ENCODE measurements at regions not wholly inside any gene's neighbourhood (a gene's known extent, or its start where the extent isn't known, plus 50 kb on each side); places are given as distances from the start of the nearest gene placed in this dataset.

DNA sequence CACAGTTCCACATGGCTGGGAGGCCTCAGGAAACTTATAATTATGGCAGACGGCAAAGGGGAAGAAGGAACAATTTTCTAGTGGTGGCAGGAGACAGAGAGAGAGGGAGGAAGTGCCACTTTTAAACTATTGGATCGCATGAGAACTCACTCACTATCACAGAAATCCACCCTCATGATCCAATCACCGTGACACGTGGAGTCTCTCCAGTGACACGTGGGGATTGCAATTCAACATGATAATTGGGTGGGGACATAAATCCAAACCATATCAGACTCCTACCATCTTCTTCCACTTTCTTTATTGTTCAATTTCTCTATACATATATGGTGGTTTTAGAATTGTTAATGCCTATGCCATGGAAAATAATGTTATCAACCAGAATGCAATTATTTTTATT lies 103.7 kb upstream of the SYT1 start:
- Mint-ChIP-seq H3K27me3 (no peaks in the 10 kb centered on the region), H3K36me3 (no peaks in the 10 kb centered on the region), H3K4me1 (no peaks in the 10 kb centered on the region), H3K9me3 (peaks cover 5% of the 10 kb centered on the region), H3K4me3 (no peak overlapping the region), H3K27ac (no peak overlapping the region)
- no peak for DNase-seq (ENCODE audit: low spot score in 2 of 2)
- no peak for ATAC-seq (ENCODE audit: low read depth)

DNA sequence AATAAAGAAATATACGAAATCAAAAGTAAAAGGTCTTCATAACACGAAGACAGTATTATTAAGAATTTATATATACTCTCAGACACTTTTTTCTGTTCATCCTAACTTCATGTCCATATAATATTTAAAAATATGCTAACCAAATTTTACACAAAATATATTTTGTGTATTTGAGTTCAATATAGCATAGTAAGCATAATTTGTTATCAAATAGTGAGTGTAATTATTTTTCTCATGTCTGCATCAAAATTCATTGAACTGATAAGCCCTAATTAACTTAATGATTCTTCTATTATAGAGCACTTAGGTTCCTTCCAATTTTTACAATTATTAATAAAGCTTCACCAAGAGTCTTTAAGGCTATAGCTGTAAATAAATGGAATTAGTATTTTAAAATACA lies 99.7 kb upstream of the SYT1 start:
- ATAC-seq (ENCODE audit: low read depth): no peak
- Mint-ChIP-seq H3K27me3 (no peaks in the 10 kb centered on the region), H3K9me3 (peaks cover 4% of the 10 kb centered on the region), H3K27ac (no peak overlapping the region), H3K4me1 (no peaks in the 10 kb centered on the region), H3K4me3 (no peak overlapping the region), H3K36me3 (no peaks in the 10 kb centered on the region)
- DNase-seq (ENCODE audit: low spot score in 2 of 2): no peak

DNA sequence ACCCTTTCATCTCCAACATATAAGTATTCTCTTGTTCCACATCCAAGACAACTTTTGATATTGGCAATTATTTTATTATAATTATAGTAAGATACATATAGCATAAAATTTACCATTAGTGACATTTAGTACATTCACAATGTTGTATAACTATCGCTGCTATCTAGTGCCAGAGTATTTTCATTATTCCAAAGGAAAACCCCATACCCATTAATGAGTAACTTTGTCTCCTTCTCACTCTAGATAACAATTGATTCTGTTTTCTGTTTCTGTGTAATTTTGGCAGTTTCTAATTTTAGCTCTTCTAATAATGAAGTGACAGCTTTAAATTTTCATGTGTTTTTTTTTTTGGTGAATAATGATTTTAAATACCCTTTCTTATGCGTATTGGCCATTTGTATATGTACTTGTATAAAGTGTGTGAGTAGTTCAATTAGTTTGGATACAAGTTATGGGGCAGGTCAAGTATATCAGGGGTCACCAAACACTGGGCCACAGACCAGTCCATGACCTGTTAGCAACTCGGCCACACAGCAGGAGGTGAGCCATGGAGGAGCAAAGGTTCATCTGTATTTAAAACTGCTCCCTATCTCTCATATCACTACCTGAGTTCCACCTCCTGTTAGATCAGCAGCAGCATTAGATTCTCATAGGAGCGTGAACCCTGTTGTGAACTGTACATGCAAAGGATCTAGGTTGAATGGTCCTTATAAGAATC lies 97.2 kb upstream of the SYT1 start:
- H3K4me3 Mint-ChIP-seq: no peak overlapping the region
- no peak for DNase-seq (ENCODE audit: low spot score in 2 of 2)
- no peak overlapping the region for H3K27ac Mint-ChIP-seq
- H3K9me3 Mint-ChIP-seq: peaks cover 3% of the 10 kb centered on the region
- no peaks in the 10 kb centered on the region for H3K27me3 Mint-ChIP-seq
- no peaks in the 10 kb centered on the region for H3K4me1 Mint-ChIP-seq
- H3K36me3 Mint-ChIP-seq: no peaks in the 10 kb centered on the region
- ATAC-seq (ENCODE audit: low read depth): no peak

DNA sequence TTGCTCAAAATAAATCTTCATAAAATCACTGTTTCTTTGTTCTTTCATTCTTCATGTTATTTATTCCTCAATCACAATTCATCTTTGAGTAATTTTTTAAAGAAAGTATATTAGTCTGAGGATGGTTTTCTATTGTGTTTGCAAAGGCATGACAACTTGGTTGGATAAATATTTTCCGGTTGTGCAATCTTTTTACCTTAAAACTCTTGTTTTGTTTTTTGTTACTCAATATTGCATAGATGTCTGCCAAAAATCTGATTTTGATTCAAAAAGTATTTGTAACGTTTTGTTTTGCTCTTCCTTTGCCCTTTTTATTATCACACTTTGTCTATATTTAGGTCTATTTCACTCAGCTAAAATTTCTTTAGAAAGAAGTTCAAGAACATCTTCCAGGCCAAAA lies 86.2 kb upstream of the SYT1 start:
- no peak for ATAC-seq (ENCODE audit: low read depth)
- Mint-ChIP-seq H3K27me3 (no peaks in the 10 kb centered on the region), H3K9me3 (no peaks in the 10 kb centered on the region), H3K4me1 (no peaks in the 10 kb centered on the region), H3K36me3 (no peaks in the 10 kb centered on the region), H3K4me3 (no peak overlapping the region), H3K27ac (no peak overlapping the region)
- no peak for DNase-seq (ENCODE audit: low spot score in 2 of 2)

DNA sequence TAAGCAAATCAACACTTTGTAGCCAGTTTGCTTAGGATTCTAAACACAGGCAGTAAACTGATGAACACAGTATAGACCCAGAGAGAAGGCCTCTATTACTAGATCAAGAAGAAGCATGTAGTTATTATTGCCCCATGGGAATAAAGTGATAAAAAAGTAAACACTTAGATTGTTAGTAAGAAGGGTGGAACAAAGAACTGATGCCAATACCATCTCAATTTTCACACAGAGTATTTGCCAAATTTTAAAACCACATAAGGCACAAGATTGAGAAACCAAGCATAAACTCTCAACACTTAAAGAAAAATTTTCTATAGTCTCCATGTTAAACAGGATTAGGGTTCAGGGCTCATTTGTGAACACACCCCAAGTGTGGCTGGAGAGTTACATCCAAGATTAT lies 77.0 kb upstream of the SYT1 start:
- Mint-ChIP-seq H3K27me3 (no peaks in the 10 kb centered on the region), H3K36me3 (no peaks in the 10 kb centered on the region)
- no peak for DNase-seq (ENCODE audit: low spot score in 2 of 2)

GRCh38 chr12:78790148-78790547 lies 74.4 kb upstream of the SYT1 start:
- ATAC-seq (ENCODE audit: low read depth) (no peak), DNase-seq (ENCODE audit: low spot score in 2 of 2) (no peak)
- H3K4me3 Mint-ChIP-seq: no peak overlapping the region
- peaks cover 3% of the 10 kb centered on the region for H3K9me3 Mint-ChIP-seq
- no peak overlapping the region for H3K27ac Mint-ChIP-seq
- no peaks in the 10 kb centered on the region for H3K36me3 Mint-ChIP-seq
- no peaks in the 10 kb centered on the region for H3K4me1 Mint-ChIP-seq
- H3K27me3 Mint-ChIP-seq: no peaks in the 10 kb centered on the region

More for the DNA sequence above, 77.0 kb upstream of the SYT1 start:
- Mint-ChIP-seq H3K9me3 (peaks cover 1% of the 10 kb centered on the region), H3K4me3 (no peak overlapping the region), H3K4me1 (no peaks in the 10 kb centered on the region), H3K27ac (no peak overlapping the region)
- ATAC-seq (ENCODE audit: low read depth): no peak

GRCh38 chr12:78792052-78792698 lies 72.4 kb upstream of the SYT1 start:
- no peak for ATAC-seq (ENCODE audit: low read depth)
- Mint-ChIP-seq H3K36me3 (no peaks in the 10 kb centered on the region), H3K4me1 (no peaks in the 10 kb centered on the region), H3K27ac (no peak overlapping the region), H3K27me3 (no peaks in the 10 kb centered on the region), H3K4me3 (no peak overlapping the region), H3K9me3 (peaks cover 7% of the 10 kb centered on the region)
- no peak for DNase-seq (ENCODE audit: low spot score in 2 of 2)

DNA sequence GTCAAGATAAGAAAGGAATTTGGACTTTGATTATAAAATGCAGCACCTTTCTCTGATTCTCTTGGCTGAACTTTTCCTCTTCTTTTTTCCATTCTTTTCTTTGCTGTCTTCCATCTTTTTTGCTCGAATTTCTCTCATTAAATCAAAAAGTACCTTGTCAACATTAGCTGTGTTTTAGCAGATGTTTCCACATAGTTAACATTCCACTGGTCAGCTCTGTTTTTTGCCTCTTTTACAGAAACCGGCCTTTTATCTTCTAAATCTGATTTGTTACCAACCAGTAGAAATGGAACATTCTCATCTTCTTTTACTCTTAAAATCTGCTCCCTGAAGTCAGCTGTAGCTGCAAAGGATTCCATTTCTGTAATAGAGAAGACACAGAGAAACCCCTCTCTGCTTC lies 71.1 kb upstream of the SYT1 start:
- H3K36me3 Mint-ChIP-seq: no peaks in the 10 kb centered on the region
- H3K27ac Mint-ChIP-seq: no peak overlapping the region
- ATAC-seq (ENCODE audit: low read depth): no peak
- no peak overlapping the region for H3K4me3 Mint-ChIP-seq
- H3K4me1 Mint-ChIP-seq: no peaks in the 10 kb centered on the region
- peaks cover 7% of the 10 kb centered on the region for H3K9me3 Mint-ChIP-seq
- no peaks in the 10 kb centered on the region for H3K27me3 Mint-ChIP-seq
- no peak for DNase-seq (ENCODE audit: low spot score in 2 of 2)

GRCh38 chr12:78793982-78794381 lies 70.6 kb upstream of the SYT1 start:
- H3K27me3 Mint-ChIP-seq: no peaks in the 10 kb centered on the region

DNA sequence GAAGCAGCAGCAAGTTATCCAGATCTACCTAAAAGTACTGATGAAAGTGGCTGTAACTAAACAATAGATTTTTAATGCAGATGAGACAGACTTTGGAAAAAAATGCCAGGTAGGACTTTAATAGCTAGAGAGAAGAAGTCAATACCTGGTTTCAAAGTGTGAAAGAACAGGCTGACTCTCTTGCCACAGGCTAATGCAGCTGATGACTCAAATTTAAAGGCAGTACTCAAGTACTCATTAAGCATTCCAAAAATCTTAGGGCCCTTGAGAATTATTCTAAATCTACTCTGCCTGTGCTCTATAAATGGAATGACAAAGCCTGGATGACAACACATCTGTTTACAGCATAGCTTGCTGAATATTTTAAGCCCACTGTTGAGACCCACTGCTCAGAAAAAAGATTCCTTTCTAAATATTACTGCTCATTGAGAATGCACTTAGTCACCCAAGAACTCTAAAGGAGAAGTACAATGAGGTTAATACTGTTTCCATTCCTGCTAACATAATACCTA lies 68.6 kb upstream of the SYT1 start:
- H3K27me3 Mint-ChIP-seq: no peaks in the 10 kb centered on the region
- H3K27ac Mint-ChIP-seq: no peak overlapping the region
- no peak for ATAC-seq (ENCODE audit: low read depth)
- no peak overlapping the region for H3K4me3 Mint-ChIP-seq
- H3K4me1 Mint-ChIP-seq: no peaks in the 10 kb centered on the region
- H3K36me3 Mint-ChIP-seq: no peaks in the 10 kb centered on the region
- peaks cover 6% of the 10 kb centered on the region for H3K9me3 Mint-ChIP-seq
- DNase-seq (ENCODE audit: low spot score in 2 of 2): no peak

More at GRCh38 chr12:78793982-78794381, 70.6 kb upstream of the SYT1 start:
- Mint-ChIP-seq H3K27ac (no peak overlapping the region), H3K9me3 (peaks cover 7% of the 10 kb centered on the region), H3K4me1 (no peaks in the 10 kb centered on the region), H3K36me3 (no peaks in the 10 kb centered on the region), H3K4me3 (no peak overlapping the region)
- DNase-seq (ENCODE audit: low spot score in 2 of 2): no peak
- no peak for ATAC-seq (ENCODE audit: low read depth)

GRCh38 chr12:78797196-78797931 lies 67.2 kb upstream of the SYT1 start:
- no peak for ATAC-seq (ENCODE audit: low read depth)
- Mint-ChIP-seq H3K36me3 (no peaks in the 10 kb centered on the region), H3K4me3 (no peak overlapping the region), H3K27me3 (no peaks in the 10 kb centered on the region), H3K27ac (no peak overlapping the region), H3K9me3 (peaks cover 6% of the 10 kb centered on the region), H3K4me1 (no peaks in the 10 kb centered on the region)
- DNase-seq (ENCODE audit: low spot score in 2 of 2): no peak

DNA sequence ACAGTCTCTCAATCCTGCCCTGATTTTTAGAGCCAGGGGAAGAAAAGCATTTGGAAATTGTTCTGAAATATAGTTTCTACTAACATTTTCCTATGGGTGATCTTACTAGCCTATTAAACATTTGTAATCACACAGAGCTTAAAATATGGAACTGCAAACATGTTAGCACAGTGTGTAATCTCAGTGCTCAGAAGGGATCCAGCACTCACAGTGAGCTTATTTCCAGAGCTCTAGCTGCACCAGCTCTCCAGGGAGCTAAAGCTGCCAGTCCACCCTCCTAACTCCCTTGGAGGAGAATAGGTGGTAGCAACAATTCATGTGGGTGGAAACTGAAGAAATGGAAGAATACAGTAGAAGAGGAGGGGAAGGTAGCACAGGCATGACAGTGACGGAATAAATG lies 64.9 kb upstream of the SYT1 start:
- Mint-ChIP-seq H3K9me3 (peaks cover 6% of the 10 kb centered on the region), H3K36me3 (no peaks in the 10 kb centered on the region), H3K4me1 (no peaks in the 10 kb centered on the region), H3K27ac (no peak overlapping the region), H3K4me3 (no peak overlapping the region), H3K27me3 (no peaks in the 10 kb centered on the region)
- ATAC-seq (ENCODE audit: low read depth): no peak
- DNase-seq (ENCODE audit: low spot score in 2 of 2): no peak

DNA sequence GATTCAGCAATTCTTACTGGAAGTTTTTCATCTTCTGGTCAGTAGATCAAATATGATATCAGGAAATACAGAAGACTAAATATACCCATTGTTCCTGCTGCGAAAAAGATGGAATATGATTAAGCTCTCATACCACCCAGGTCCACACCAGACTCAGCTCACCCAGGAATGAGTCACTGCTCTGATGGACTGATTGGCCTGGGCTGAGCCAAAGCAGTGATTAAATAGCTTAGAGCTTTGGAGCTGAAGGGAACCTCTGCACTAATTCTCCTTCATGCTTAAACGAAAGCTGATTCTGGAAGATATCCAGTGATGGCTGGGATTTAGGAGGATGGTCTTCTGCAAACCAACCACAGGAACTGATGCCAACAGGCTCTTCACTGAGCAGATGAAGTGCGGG lies 62.0 kb upstream of the SYT1 start:
- H3K4me3 Mint-ChIP-seq: no peak overlapping the region
- no peaks in the 10 kb centered on the region for H3K36me3 Mint-ChIP-seq
- no peak overlapping the region for H3K27ac Mint-ChIP-seq
- DNase-seq (ENCODE audit: low spot score in 2 of 2): no peak
- ATAC-seq (ENCODE audit: low read depth): no peak
- no peaks in the 10 kb centered on the region for H3K9me3 Mint-ChIP-seq
- H3K4me1 Mint-ChIP-seq: no peaks in the 10 kb centered on the region
- H3K27me3 Mint-ChIP-seq: no peaks in the 10 kb centered on the region

DNA sequence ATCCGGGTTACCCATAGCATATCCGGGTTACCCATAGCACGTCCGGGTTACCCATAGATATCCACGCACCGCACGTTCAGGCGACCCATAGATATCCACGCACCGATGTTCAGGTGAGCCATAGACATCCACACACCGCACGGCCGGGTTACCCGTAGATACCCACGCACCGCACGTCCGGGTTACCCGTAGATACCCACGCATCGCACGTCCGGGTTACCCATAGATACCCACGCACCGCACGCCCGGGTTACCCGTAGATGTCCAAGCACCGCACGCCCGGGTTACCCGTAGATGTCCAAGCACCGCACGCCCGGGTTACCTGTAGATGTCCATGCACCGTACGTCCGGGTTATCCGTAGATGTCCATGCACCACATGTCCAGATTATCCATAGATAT lies 60.3 kb upstream of the SYT1 start:
- no peaks in the 10 kb centered on the region for H3K36me3 Mint-ChIP-seq
- DNase-seq (ENCODE audit: low spot score in 2 of 2) (no peak), ATAC-seq (ENCODE audit: low read depth) (no peak)
- no peaks in the 10 kb centered on the region for H3K27me3 Mint-ChIP-seq
- no peaks in the 10 kb centered on the region for H3K9me3 Mint-ChIP-seq
- no peaks in the 10 kb centered on the region for H3K4me1 Mint-ChIP-seq
- H3K27ac Mint-ChIP-seq: no peak overlapping the region
- H3K4me3 Mint-ChIP-seq: no peak overlapping the region

Data from memory B cell (primary cell).